Neuronal stem cell (in vitro differentiated cells): ENCODE measurements at regions not wholly inside any gene's neighbourhood (a gene's known extent, or its start where the extent isn't known, plus 50 kb on each side); places are given as distances from the start of the nearest gene placed in this dataset.
"Not testable (repeated sequence)": the region's sequence is repeated elsewhere in the genome, so short reads cannot be mapped to it uniquely, and the experiment has no call there.

Experiments used
- DNase-seq: peaks from one replicate; pipeline ENCODE4 v3.0.0-alpha.2; 2013; ENCODE audit warnings: low spot score
- H2AFZ ChIP-seq: one replicate; pipeline ENCODE4 v1.6.1; 2013; ENCODE audit warnings: mild to moderate bottlenecking, low read length, inconsistent platforms
- H2AK5ac ChIP-seq: 2 replicates; pipeline ENCODE4 v1.6.1; 2013; ENCODE audit warnings: low read depth, mild to moderate bottlenecking, inconsistent platforms, low read length, moderate library complexity, mixed read lengths
- H2BK120ac ChIP-seq: 2 replicates; pipeline ENCODE4 v1.6.1; 2013; ENCODE audit warnings: low read depth, mild to moderate bottlenecking, inconsistent platforms, low read length, moderate library complexity, mixed read lengths
- H2BK12ac ChIP-seq: one replicate; pipeline ENCODE4 v1.6.1; 2013; ENCODE audit warnings: low read length, inconsistent platforms
- H2BK15ac ChIP-seq: 2 replicates; pipeline ENCODE4 v1.6.1; 2013; ENCODE audit warnings: mild to moderate bottlenecking, low read length, inconsistent platforms, mixed read lengths
- H2BK5ac ChIP-seq: one replicate; pipeline ENCODE4 v1.6.1; 2013; ENCODE audit warnings: inconsistent platforms, mild to moderate bottlenecking, low read length, moderate library complexity
- H3K14ac ChIP-seq: one replicate; pipeline ENCODE4 v1.6.1; 2013; ENCODE audit warnings: low read length, inconsistent platforms
- H3K18ac ChIP-seq: 2 replicates; pipeline ENCODE4 v1.6.1; 2013; ENCODE audit warnings: low read length, inconsistent platforms
- H3K23ac ChIP-seq: 2 replicates; pipeline ENCODE4 v1.6.1; 2013; ENCODE audit warnings: low read depth, mild to moderate bottlenecking, mixed read lengths, low read length, inconsistent platforms; ENCODE audit not compliant: poor library complexity
- H3K27ac ChIP-seq: replicated peaks from 3 replicates; pipeline ENCODE4 v1.5.1; 2013; ENCODE audit warnings: low read length, inconsistent platforms
- H3K27me3 ChIP-seq, 3 experiments: 2 replicates each; pipeline ENCODE4 v1.6.1; 2013; ENCODE audit warnings: low read length in 3 of 3, mild to moderate bottlenecking in 2 of 3, inconsistent platforms in 1 of 3, low read depth in 1 of 3, mixed read lengths in 1 of 3, moderate library complexity in 1 of 3; ENCODE audit not compliant: control insufficient read depth in 3 of 3, insufficient read depth in 3 of 3
- H3K36me3 ChIP-seq, 2 donors: replicated peaks in 1 of 2; 2 replicates each; pipeline ENCODE4 v1.6.1; 2013; ENCODE audit warnings: low read length in 2 of 2; ENCODE audit not compliant: control insufficient read depth in 2 of 2, insufficient read depth in 2 of 2
- H3K4ac ChIP-seq: 2 replicates; pipeline ENCODE4 v1.6.1; 2013; ENCODE audit warnings: inconsistent platforms, mild to moderate bottlenecking, low read length, moderate library complexity
- H3K4me1 ChIP-seq, 2 donors: 1 replicate in 1 of 2; 2 replicates in 1 of 2; pipeline ENCODE4 v1.6.1; 2013; ENCODE audit warnings: low read length in 2 of 2, low read depth in 1 of 2; ENCODE audit not compliant: control insufficient read depth in 2 of 2, insufficient read depth in 1 of 2
- H3K4me2 ChIP-seq: one replicate; pipeline ENCODE4 v1.6.1; 2013; ENCODE audit warnings: mild to moderate bottlenecking, low read length, inconsistent platforms; ENCODE audit not compliant: insufficient read depth, poor library complexity, severe bottlenecking
- H3K4me3 ChIP-seq, 2 donors: 2 replicates each; pipeline ENCODE4 v1.5.1; 2013; ENCODE audit warnings: low read length in 2 of 2, mild to moderate bottlenecking in 2 of 2, inconsistent platforms in 1 of 2, moderate library complexity in 1 of 2
- H3K79me1 ChIP-seq: one replicate; pipeline ENCODE4 v1.6.1; 2013; ENCODE audit warnings: low read depth, mild to moderate bottlenecking, inconsistent platforms, low read length, moderate library complexity
- H3K9ac ChIP-seq: one replicate; pipeline ENCODE4 v1.6.1; 2013; ENCODE audit warnings: mild to moderate bottlenecking, low read depth, low read length, inconsistent platforms; ENCODE audit not compliant: poor library complexity
- H3K9me3 ChIP-seq, 2 donors: replicated peaks in 1 of 2; 2 replicates each; pipeline versions ENCODE3 to v1.6.1; 2013; ENCODE audit warnings: low read length in 2 of 2, mild to moderate bottlenecking in 2 of 2, inconsistent platforms in 1 of 2, low read depth in 1 of 2, mixed read lengths in 1 of 2, moderate library complexity in 1 of 2; ENCODE audit not compliant: control insufficient read depth in 2 of 2, insufficient read depth in 1 of 2
- H4K8ac ChIP-seq: one replicate; pipeline ENCODE4 v1.6.1; 2013; ENCODE audit warnings: low read depth, mild to moderate bottlenecking, inconsistent platforms, low read length, moderate library complexity
- H4K91ac ChIP-seq: one replicate; pipeline ENCODE4 v1.6.1; 2013; ENCODE audit warnings: low read length, low read depth, mild to moderate bottlenecking, inconsistent platforms; ENCODE audit not compliant: poor library complexity
- WGBS, 2 donors: extraction: QIAGEN DNeasy Blood & Tissue Kit; methylation state at CpG; one replicate each; pipeline ENCODE4 v1.1.7; 2013; ENCODE audit warnings: missing lambda C conversion rate in 2 of 2, mixed read lengths in 1 of 2; ENCODE audit not compliant: insufficient read length in 2 of 2, insufficient replicate concordance in 1 of 2; ENCODE audit errors: extremely low coverage in 2 of 2; 5-methylcytosine and 5-hydroxymethylcytosine counted together

- Histone ChIP-seq H3K9me3 (no peaks in the 10 kb centered on the region), H3K4me2 (no peak overlapping the region), H3K14ac (no peak overlapping the region), H2BK12ac (no peak overlapping the region), H3K27me3 (no peaks in the 10 kb centered on the region), H3K36me3 (no peaks in the 10 kb centered on the region), H4K91ac (no peak overlapping the region), H4K8ac (no peak overlapping the region), H3K4ac (no peak overlapping the region), H2BK120ac (no peak overlapping the region), H3K4me1 (peaks cover 8% of the 10 kb centered on the region in 2 donors), H3K4me3 (no peak overlapping the region), H3K9ac (no peak overlapping the region), H3K27ac (no peak overlapping the region), H3K18ac (no peak overlapping the region), H3K79me1 (no peaks in the 10 kb centered on the region), H2BK15ac (no peak overlapping the region), H2AFZ (no peak overlapping the region), H2BK5ac (no peak overlapping the region), H2AK5ac (no peak overlapping the region), H3K23ac (no peak overlapping the region)
- WGBS, 2 donors = no CpG with 5 or more reads among the region's 2 CpGs
- DNase-seq = no peak
These were observed 307.9 kb downstream of the DMAC1 start for GRCh38 chr9:7491641-7492040.

- no peak overlapping the region for H4K8ac ChIP-seq
- no peak overlapping the region for H3K27ac ChIP-seq
- H3K4me2 ChIP-seq = no peak overlapping the region
- no peak overlapping the region for H2BK120ac ChIP-seq
- no peak overlapping the region for H2BK15ac ChIP-seq
- no peak overlapping the region for H3K18ac ChIP-seq
- H2AFZ ChIP-seq = no peak overlapping the region
- no peaks in the 10 kb centered on the region for H3K9me3 ChIP-seq
- H3K4me1 ChIP-seq = peaks cover 8% of the 10 kb centered on the region in 2 donors
- no peaks in the 10 kb centered on the region for H3K27me3 ChIP-seq
- no peak overlapping the region for H3K4ac ChIP-seq
- H3K9ac ChIP-seq = no peak overlapping the region
- H2BK5ac ChIP-seq = no peak overlapping the region
- no peak overlapping the region for H2BK12ac ChIP-seq
- no peak overlapping the region for H3K4me3 ChIP-seq
- H2AK5ac ChIP-seq = no peak overlapping the region
- WGBS, 2 donors = no CpG with 5 or more reads among the region's 4 CpGs
- no peak overlapping the region for H4K91ac ChIP-seq
- no peak overlapping the region for H3K23ac ChIP-seq
- H3K79me1 ChIP-seq = no peaks in the 10 kb centered on the region
- no peaks in the 10 kb centered on the region for H3K36me3 ChIP-seq
- DNase-seq = no peak
- no peak overlapping the region for H3K14ac ChIP-seq
These were observed 309.1 kb downstream of the DMAC1 start for GRCh38 chr9:7490317-7491108.

GRCh38 chr9:7489036-7489435 lies 310.5 kb downstream of the DMAC1 start:
- no peak overlapping the region for H3K4ac ChIP-seq
- H3K4me1 ChIP-seq = peaks cover 7 to 8% of the 10 kb centered on the region in 2 donors
- no peak overlapping the region for H3K4me2 ChIP-seq
- no peak overlapping the region for H3K18ac ChIP-seq
- WGBS, 2 donors = no CpG with 5 or more reads among the region's 2 CpGs
- H3K36me3 ChIP-seq = no peaks in the 10 kb centered on the region
- no peak overlapping the region for H2AFZ ChIP-seq
- no peak overlapping the region for H4K91ac ChIP-seq
- H2BK5ac ChIP-seq = no peak overlapping the region
- H2BK120ac ChIP-seq = no peak overlapping the region
- H3K27ac ChIP-seq = no peak overlapping the region
- H3K9me3 ChIP-seq = no peaks in the 10 kb centered on the region
- H2BK12ac ChIP-seq = no peak overlapping the region
- H2AK5ac ChIP-seq = no peak overlapping the region
- no peak overlapping the region for H3K4me3 ChIP-seq
- no peaks in the 10 kb centered on the region for H3K79me1 ChIP-seq
- no peak overlapping the region for H3K9ac ChIP-seq
- no peak overlapping the region for H3K14ac ChIP-seq
- H4K8ac ChIP-seq = no peak overlapping the region
- H2BK15ac ChIP-seq = no peak overlapping the region
- no peak overlapping the region for H3K23ac ChIP-seq
- H3K27me3 ChIP-seq = no peaks in the 10 kb centered on the region
- no peak for DNase-seq

- not testable (repeated sequence) for H4K91ac ChIP-seq, H3K9ac ChIP-seq, H2AK5ac ChIP-seq, H3K9me3 ChIP-seq, H2BK5ac ChIP-seq, H3K27ac ChIP-seq, H2BK15ac ChIP-seq, DNase-seq, H2BK120ac ChIP-seq, H3K79me1 ChIP-seq, H3K18ac ChIP-seq, H2AFZ ChIP-seq, H3K27me3 ChIP-seq, H2BK12ac ChIP-seq, H3K14ac ChIP-seq, H4K8ac ChIP-seq, H3K4ac ChIP-seq, H3K23ac ChIP-seq, H3K4me2 ChIP-seq, H3K36me3 ChIP-seq, H3K4me1 ChIP-seq, H3K4me3 ChIP-seq
- no CpG with 5 or more reads among the region's 1 CpG for WGBS, 2 donors
These were observed 315.6 kb downstream of the DMAC1 start for GRCh38 chr9:7484014-7484413.
